C4-2B (cell line): ENCODE measurements at regions not wholly inside any gene's neighbourhood (a gene's known extent, or its start where the extent isn't known, plus 50 kb on each side); places are given as distances from the start of the nearest gene placed in this dataset.

Source experiments
- CTCF ChIP-seq: fragments of 450-650 bp; conservative IDR thresholded peaks from 2 replicates; pipeline ENCODE4 v1.5.1; 2017; ENCODE audit warnings: mild to moderate bottlenecking
- ZFX ChIP-seq: fragments of 450-650 bp; IDR thresholded peaks from 2 replicates; pipeline ENCODE4 v1.6.1; 2017

GRCh38 chr6:126551832-126552231 lies 211.9 kb downstream of the CENPW start:
- TF ChIP-seq CTCF, result no peak
- no peak for TF ChIP-seq ZFX
